Mesothelial cell of epicardium (in vitro differentiated cells): ENCODE measurements at regions not wholly inside any gene's neighbourhood (a gene's known extent, or its start where the extent isn't known, plus 50 kb on each side); places are given as distances from the start of the nearest gene placed in this dataset.
A peak's percentile ranks its signal among the peaks of the same experiment; 100 is the strongest.
"Not testable (repeated sequence)": the region's sequence is repeated elsewhere in the genome, so short reads cannot be mapped to it uniquely, and the experiment has no call there.

Experiments
- DNase-seq, 2 experiments: peaks; one replicate each; pipeline ENCODE4 v3.0.0; 2021; ENCODE audit warnings: low spot score in 2 of 2; ENCODE audit not compliant: unreplicated experiment in 2 of 2
- H3K27ac Mint-ChIP-seq: 2 replicates; pipeline ENCODE4 v1.8.0; 2021; ENCODE audit warnings: mixed read lengths
- H3K27me3 Mint-ChIP-seq: 2 replicates; pipeline ENCODE4 v1.8.0; 2021; ENCODE audit warnings: low read depth, mixed read lengths
- H3K36me3 Mint-ChIP-seq: 2 replicates; pipeline ENCODE4 v1.8.0; 2021; ENCODE audit warnings: mixed read lengths
- H3K4me1 Mint-ChIP-seq: 2 replicates; pipeline ENCODE4 v1.8.0; 2021; ENCODE audit warnings: mixed read lengths
- H3K4me3 Mint-ChIP-seq: 2 replicates; pipeline ENCODE4 v1.8.0; 2021; ENCODE audit warnings: mild to moderate bottlenecking, moderate library complexity, mixed read lengths
- H3K9me3 Mint-ChIP-seq: 2 replicates; pipeline ENCODE4 v1.8.0; 2021; ENCODE audit warnings: mixed read lengths
- CTCF ChIP-seq: fragments of 200-600 bp; sonication (generic); IDR thresholded peaks from one replicate; pipeline ENCODE4 v1.5.0; 2021; ENCODE audit warnings: antibody characterized with exemption; ENCODE audit not compliant: unreplicated experiment

GRCh38 chr22:47617186-47617585, 854.7 kb downstream of the TBC1D22A start:
- no peak overlapping the region for H3K27ac Mint-ChIP-seq
- no peak overlapping the region for H3K4me3 Mint-ChIP-seq
- H3K27me3 Mint-ChIP-seq: no peaks in the 10 kb centered on the region
- TF ChIP-seq CTCF: no peak
- H3K36me3 Mint-ChIP-seq: no peaks in the 10 kb centered on the region
- peaks cover 27% of the 10 kb centered on the region for H3K9me3 Mint-ChIP-seq
- DNase-seq: no peak
- no peaks in the 10 kb centered on the region for H3K4me1 Mint-ChIP-seq

- peak in 1 of 2 experiments; percentile 27 for DNase-seq
- Mint-ChIP-seq H3K27me3 (no peaks in the 10 kb centered on the region), H3K27ac (no peak overlapping the region), H3K9me3 (peaks cover 28% of the 10 kb centered on the region), H3K4me3 (no peak overlapping the region), H3K4me1 (no peaks in the 10 kb centered on the region), H3K36me3 (no peaks in the 10 kb centered on the region)
- TF ChIP-seq CTCF: no peak
These were observed 854.1 kb downstream of the TBC1D22A start for GRCh38 chr22:47616396-47617020.

- TF ChIP-seq CTCF: no peak
- H3K27me3 Mint-ChIP-seq: no peaks in the 10 kb centered on the region
- H3K27ac Mint-ChIP-seq: no peak overlapping the region
- no peaks in the 10 kb centered on the region for H3K4me1 Mint-ChIP-seq
- H3K36me3 Mint-ChIP-seq: no peaks in the 10 kb centered on the region
- no peak for DNase-seq
- peaks cover 29% of the 10 kb centered on the region for H3K9me3 Mint-ChIP-seq
- no peak overlapping the region for H3K4me3 Mint-ChIP-seq
These were observed 852.6 kb downstream of the TBC1D22A start for GRCh38 chr22:47615051-47615450.

GRCh38 chr22:47613606-47614350, 851.3 kb downstream of the TBC1D22A start:
- no peak for DNase-seq
- H3K27me3 Mint-ChIP-seq: no peaks in the 10 kb centered on the region
- H3K36me3 Mint-ChIP-seq: no peaks in the 10 kb centered on the region
- peaks cover 38% of the 10 kb centered on the region for H3K9me3 Mint-ChIP-seq
- no peak overlapping the region for H3K4me3 Mint-ChIP-seq
- H3K4me1 Mint-ChIP-seq: no peaks in the 10 kb centered on the region
- TF ChIP-seq CTCF: no peak
- no peak overlapping the region for H3K27ac Mint-ChIP-seq

GRCh38 chr22:47613181-47613580, 850.7 kb downstream of the TBC1D22A start:
- H3K36me3 Mint-ChIP-seq, H3K27ac Mint-ChIP-seq, H3K4me3 Mint-ChIP-seq, H3K4me1 Mint-ChIP-seq, DNase-seq, H3K27me3 Mint-ChIP-seq: not testable (repeated sequence)
- H3K9me3 Mint-ChIP-seq: peaks cover 38% of the 10 kb centered on the region

- H3K36me3 Mint-ChIP-seq: no peaks in the 10 kb centered on the region
- no peak for TF ChIP-seq CTCF
- no peak for DNase-seq
- peaks cover 36% of the 10 kb centered on the region for H3K9me3 Mint-ChIP-seq
- H3K4me3 Mint-ChIP-seq: no peak overlapping the region
- H3K27me3 Mint-ChIP-seq: no peaks in the 10 kb centered on the region
- H3K4me1 Mint-ChIP-seq: no peaks in the 10 kb centered on the region
- no peak overlapping the region for H3K27ac Mint-ChIP-seq
These were observed 850.0 kb downstream of the TBC1D22A start for GRCh38 chr22:47612311-47612910.
